Inflammatory macrophage treated with lipopolysaccharide for 1 hour (primary cell): ENCODE measurements at regions not wholly inside any gene's neighbourhood (a gene's known extent, or its start where the extent isn't known, plus 50 kb on each side); places are given as distances from the start of the nearest gene placed in this dataset.

ENCODE experiments used
- DNase-seq, 2 donors: peaks; one replicate each; pipeline ENCODE4 v3.0.0-alpha.2; 2020 to 2022

- no peak for DNase-seq
Measured at GRCh38 chr13:83589814-83590213, 292.5 kb downstream of the SLITRK1 start.

- DNase-seq: no peak
Measured at GRCh38 chr13:83577183-83577582, 305.1 kb downstream of the SLITRK1 start.

GRCh38 chr13:83568019-83568418 lies 314.3 kb downstream of the SLITRK1 start:
- no peak for DNase-seq

- no peak for DNase-seq
Measured at GRCh38 chr13:83563499-83563898, 318.8 kb downstream of the SLITRK1 start.

GRCh38 chr13:83557845-83558244 lies 324.4 kb downstream of the SLITRK1 start:
- no peak for DNase-seq

- DNase-seq: no peak
Measured at GRCh38 chr13:83549671-83550070, 332.6 kb downstream of the SLITRK1 start.

- DNase-seq: no peak
Measured at GRCh38 chr13:83547043-83547442, 335.2 kb downstream of the SLITRK1 start.

GRCh38 chr13:83546476-83546875 lies 335.8 kb downstream of the SLITRK1 start:
- DNase-seq: no peak

- no peak for DNase-seq
Measured at GRCh38 chr13:83538636-83539035, 343.6 kb downstream of the SLITRK1 start.

- DNase-seq: no peak
Measured at GRCh38 chr13:83536941-83537340, 345.3 kb downstream of the SLITRK1 start.

GRCh38 chr13:83536153-83536552 lies 346.1 kb downstream of the SLITRK1 start:
- no peak for DNase-seq

GRCh38 chr13:83532809-83533208 lies 349.5 kb downstream of the SLITRK1 start:
- no peak for DNase-seq

- no peak for DNase-seq
Measured at GRCh38 chr13:83531022-83531421, 351.3 kb downstream of the SLITRK1 start.

- DNase-seq: no peak
Measured at GRCh38 chr13:83516781-83517180, 365.5 kb downstream of the SLITRK1 start.

GRCh38 chr13:83515268-83516015 lies 366.8 kb downstream of the SLITRK1 start:
- no peak for DNase-seq

- no peak for DNase-seq
Measured at GRCh38 chr13:83508771-83509301, 373.4 kb downstream of the SLITRK1 start.

GRCh38 chr13:83503424-83503823 lies 378.9 kb downstream of the SLITRK1 start:
- no peak for DNase-seq

GRCh38 chr13:83499286-83499685 lies 383.0 kb downstream of the SLITRK1 start:
- DNase-seq: no peak

- no peak for DNase-seq
Measured at GRCh38 chr13:83498481-83499190, 383.6 kb downstream of the SLITRK1 start.

GRCh38 chr13:83498045-83498444 lies 384.2 kb downstream of the SLITRK1 start:
- DNase-seq: no peak

GRCh38 chr13:83496501-83496900 lies 385.8 kb downstream of the SLITRK1 start:
- no peak for DNase-seq

GRCh38 chr13:83485101-83485500 lies 397.2 kb downstream of the SLITRK1 start:
- no peak for DNase-seq

GRCh38 chr13:83471011-83471410 lies 411.3 kb downstream of the SLITRK1 start:
- DNase-seq: no peak

GRCh38 chr13:83470133-83470797 lies 412.0 kb downstream of the SLITRK1 start:
- DNase-seq: no peak
